ENCODE measurements at regions not wholly inside any gene's neighbourhood (a gene's known extent, or its start where the extent isn't known, plus 50 kb on each side); places are given as distances from the start of the nearest gene placed in this dataset.

DNA sequence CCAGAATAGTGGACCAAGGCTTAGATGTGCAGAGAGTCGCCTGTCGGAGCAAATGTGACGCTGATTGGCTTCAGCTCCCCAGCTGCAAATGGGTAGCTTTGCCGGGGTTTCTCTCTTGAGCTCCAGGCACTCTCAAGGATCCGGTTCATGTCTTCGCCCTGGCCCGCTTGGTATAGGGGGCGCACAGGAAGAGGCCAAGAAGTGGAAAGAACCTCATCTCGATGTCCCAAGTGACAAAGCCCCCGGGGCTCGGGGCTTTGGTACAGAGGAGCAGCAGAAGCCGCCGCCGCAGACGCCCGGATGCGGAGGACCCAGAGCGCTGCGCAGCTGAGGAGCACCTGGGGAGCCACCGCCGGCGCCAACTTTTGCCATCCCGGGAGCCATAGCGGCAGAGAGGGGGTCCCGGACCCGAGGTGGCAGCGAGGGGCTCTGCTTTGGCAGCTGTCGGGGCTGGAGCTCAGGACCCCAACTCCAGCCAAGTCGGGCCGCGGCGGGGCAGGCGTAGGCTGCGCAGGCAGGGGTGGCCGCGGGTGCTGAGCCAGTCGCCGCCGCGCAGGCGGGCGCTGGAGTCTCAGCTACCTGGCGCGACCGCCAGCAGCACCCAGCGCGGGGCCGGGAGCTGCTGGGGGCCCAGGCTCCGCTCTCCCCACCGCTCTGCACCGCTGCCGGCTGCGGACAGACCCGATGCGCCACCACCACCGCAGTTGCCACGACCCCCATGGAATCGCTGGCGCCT lies 466.6 kb downstream of the XPNPEP1 start:
- no peak overlapping the region for H3K27ac ChIP-seq (ENCODE audit: low read depth, low read length, severe bottlenecking)
- WGBS, 2 experiments (ENCODE audit: insufficient coverage in 2 of 2) = 19 to 22% methylated on average over 38 to 52 of the region's 59 CpGs
- peak overlapping the region; percentile 42 for H3K4me3 ChIP-seq (ENCODE audit: extremely low read depth, insufficient read depth, low read length, poor library complexity, severe bottlenecking)
- peaks cover 3% of the 10 kb centered on the region for H3K9me3 ChIP-seq (ENCODE audit: control insufficient read depth, low read length)
- no peaks in the 10 kb centered on the region for H3K4me1 ChIP-seq (ENCODE audit: control insufficient read depth, insufficient read depth, low read length, poor library complexity, severe bottlenecking)
- no peaks in the 10 kb centered on the region for H3K36me3 ChIP-seq (ENCODE audit: control insufficient read depth, insufficient read depth, low read length)

GRCh38 chr10:109454691-109455090 lies 468.6 kb downstream of the XPNPEP1 start:
- no peaks in the 10 kb centered on the region for H3K36me3 ChIP-seq (ENCODE audit: control insufficient read depth, insufficient read depth, low read length)
- WGBS, 2 experiments (ENCODE audit: insufficient coverage in 2 of 2) = 60% methylated on average over 1 of the region's 1 CpG; no CpG with 5 or more reads in 1 of the 2 experiments
- no peak overlapping the region for H3K4me3 ChIP-seq (ENCODE audit: extremely low read depth, insufficient read depth, low read length, poor library complexity, severe bottlenecking)
- peaks cover 3% of the 10 kb centered on the region for H3K4me1 ChIP-seq (ENCODE audit: control insufficient read depth, insufficient read depth, low read length, poor library complexity, severe bottlenecking)
- no peak overlapping the region for H3K27ac ChIP-seq (ENCODE audit: low read depth, low read length, severe bottlenecking)
- H3K9me3 ChIP-seq (ENCODE audit: control insufficient read depth, low read length) = no peaks in the 10 kb centered on the region

GRCh38 chr10:109451879-109452278 lies 471.4 kb downstream of the XPNPEP1 start:
- Histone ChIP-seq H3K9me3 (ENCODE audit: control insufficient read depth, low read length) (no peaks in the 10 kb centered on the region), H3K4me3 (ENCODE audit: extremely low read depth, insufficient read depth, low read length, poor library complexity, severe bottlenecking) (no peak overlapping the region), H3K27ac (ENCODE audit: low read depth, low read length, severe bottlenecking) (no peak overlapping the region), H3K36me3 (ENCODE audit: control insufficient read depth, insufficient read depth, low read length) (no peaks in the 10 kb centered on the region), H3K4me1 (ENCODE audit: control insufficient read depth, insufficient read depth, low read length, poor library complexity, severe bottlenecking) (peaks cover 3% of the 10 kb centered on the region)
- WGBS, 2 experiments (ENCODE audit: insufficient coverage in 2 of 2) = 80 to 83% methylated on average over 1 of the region's 2 CpGs

GRCh38 chr10:109450702-109451101 lies 472.6 kb downstream of the XPNPEP1 start:
- peaks cover 3% of the 10 kb centered on the region for H3K4me1 ChIP-seq (ENCODE audit: control insufficient read depth, insufficient read depth, low read length, poor library complexity, severe bottlenecking)
- H3K4me3 ChIP-seq (ENCODE audit: extremely low read depth, insufficient read depth, low read length, poor library complexity, severe bottlenecking) = no peak overlapping the region
- H3K36me3 ChIP-seq (ENCODE audit: control insufficient read depth, insufficient read depth, low read length) = no peaks in the 10 kb centered on the region
- no peak overlapping the region for H3K27ac ChIP-seq (ENCODE audit: low read depth, low read length, severe bottlenecking)
- H3K9me3 ChIP-seq (ENCODE audit: control insufficient read depth, low read length) = no peaks in the 10 kb centered on the region

- Histone ChIP-seq H3K9me3 (ENCODE audit: control insufficient read depth, low read length) (no peaks in the 10 kb centered on the region), H3K27ac (ENCODE audit: low read depth, low read length, severe bottlenecking) (no peak overlapping the region), H3K4me3 (ENCODE audit: extremely low read depth, insufficient read depth, low read length, poor library complexity, severe bottlenecking) (no peak overlapping the region), H3K36me3 (ENCODE audit: control insufficient read depth, insufficient read depth, low read length) (no peaks in the 10 kb centered on the region), H3K4me1 (ENCODE audit: control insufficient read depth, insufficient read depth, low read length, poor library complexity, severe bottlenecking) (peaks cover 8% of the 10 kb centered on the region)
Observed at GRCh38 chr10:109433434-109433833, 489.9 kb downstream of the XPNPEP1 start.

- Histone ChIP-seq H3K4me3 (ENCODE audit: extremely low read depth, insufficient read depth, low read length, poor library complexity, severe bottlenecking) (no peak overlapping the region), H3K36me3 (ENCODE audit: control insufficient read depth, insufficient read depth, low read length) (no peaks in the 10 kb centered on the region), H3K9me3 (ENCODE audit: control insufficient read depth, low read length) (no peaks in the 10 kb centered on the region), H3K4me1 (ENCODE audit: control insufficient read depth, insufficient read depth, low read length, poor library complexity, severe bottlenecking) (peaks cover 8% of the 10 kb centered on the region), H3K27ac (ENCODE audit: low read depth, low read length, severe bottlenecking) (no peak overlapping the region)
- WGBS, 2 experiments (ENCODE audit: insufficient coverage in 2 of 2) = 80 to 100% methylated on average over 1 to 2 of the region's 2 CpGs
Observed at GRCh38 chr10:109432281-109432680, 491.0 kb downstream of the XPNPEP1 start.

GRCh38 chr10:109430799-109431198 lies 492.5 kb downstream of the XPNPEP1 start:
- no peaks in the 10 kb centered on the region for H3K9me3 ChIP-seq (ENCODE audit: control insufficient read depth, low read length)
- no peak overlapping the region for H3K4me3 ChIP-seq (ENCODE audit: extremely low read depth, insufficient read depth, low read length, poor library complexity, severe bottlenecking)
- no peak overlapping the region for H3K27ac ChIP-seq (ENCODE audit: low read depth, low read length, severe bottlenecking)
- peaks cover 8% of the 10 kb centered on the region for H3K4me1 ChIP-seq (ENCODE audit: control insufficient read depth, insufficient read depth, low read length, poor library complexity, severe bottlenecking)
- 74 to 96% methylated on average over 2 of the region's 2 CpGs for WGBS, 2 experiments (ENCODE audit: insufficient coverage in 2 of 2)
- H3K36me3 ChIP-seq (ENCODE audit: control insufficient read depth, insufficient read depth, low read length) = no peaks in the 10 kb centered on the region

GRCh38 chr10:109430043-109430760 lies 493.1 kb downstream of the XPNPEP1 start:
- H3K4me1 ChIP-seq (ENCODE audit: control insufficient read depth, insufficient read depth, low read length, poor library complexity, severe bottlenecking) = peaks cover 8% of the 10 kb centered on the region
- no peak overlapping the region for H3K4me3 ChIP-seq (ENCODE audit: extremely low read depth, insufficient read depth, low read length, poor library complexity, severe bottlenecking)
- 91 to 92% methylated on average over 3 to 4 of the region's 6 CpGs for WGBS, 2 experiments (ENCODE audit: insufficient coverage in 2 of 2)
- H3K9me3 ChIP-seq (ENCODE audit: control insufficient read depth, low read length) = no peaks in the 10 kb centered on the region
- H3K27ac ChIP-seq (ENCODE audit: low read depth, low read length, severe bottlenecking) = peak overlapping the region; percentile 16
- no peaks in the 10 kb centered on the region for H3K36me3 ChIP-seq (ENCODE audit: control insufficient read depth, insufficient read depth, low read length)

GRCh38 chr10:109428775-109429491 lies 494.4 kb downstream of the XPNPEP1 start:
- Histone ChIP-seq H3K4me3 (ENCODE audit: extremely low read depth, insufficient read depth, low read length, poor library complexity, severe bottlenecking) (no peak overlapping the region), H3K27ac (ENCODE audit: low read depth, low read length, severe bottlenecking) (no peak overlapping the region), H3K9me3 (ENCODE audit: control insufficient read depth, low read length) (no peaks in the 10 kb centered on the region), H3K36me3 (ENCODE audit: control insufficient read depth, insufficient read depth, low read length) (no peaks in the 10 kb centered on the region), H3K4me1 (ENCODE audit: control insufficient read depth, insufficient read depth, low read length, poor library complexity, severe bottlenecking) (peaks cover 8% of the 10 kb centered on the region)
- WGBS, 2 experiments (ENCODE audit: insufficient coverage in 2 of 2) = 63 to 90% methylated on average over 1 to 2 of the region's 3 CpGs

DNA sequence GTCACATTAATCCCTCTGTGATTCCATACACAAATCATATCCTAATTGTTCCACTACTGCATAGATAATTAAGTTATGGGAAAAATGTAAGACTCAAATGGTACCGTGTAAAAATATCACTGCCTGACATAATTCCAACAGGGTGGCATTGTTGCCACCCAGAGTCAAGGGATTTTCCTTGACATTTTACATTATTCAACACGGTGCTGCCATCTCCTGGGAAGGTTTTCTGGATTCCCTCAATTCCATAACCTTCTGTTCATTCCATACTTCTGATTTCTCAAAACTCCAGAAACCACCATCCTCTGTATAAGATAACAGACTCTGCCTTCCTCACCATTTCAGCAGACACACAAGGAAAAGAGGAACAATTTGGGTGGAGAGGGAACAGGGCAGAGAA lies 495.9 kb downstream of the XPNPEP1 start:
- Histone ChIP-seq H3K4me1 (ENCODE audit: control insufficient read depth, insufficient read depth, low read length, poor library complexity, severe bottlenecking) (peaks cover 8% of the 10 kb centered on the region), H3K4me3 (ENCODE audit: extremely low read depth, insufficient read depth, low read length, poor library complexity, severe bottlenecking) (no peak overlapping the region), H3K9me3 (ENCODE audit: control insufficient read depth, low read length) (no peaks in the 10 kb centered on the region), H3K36me3 (ENCODE audit: control insufficient read depth, insufficient read depth, low read length) (no peaks in the 10 kb centered on the region), H3K27ac (ENCODE audit: low read depth, low read length, severe bottlenecking) (no peak overlapping the region)
- 85 to 100% methylated on average over 1 to 2 of the region's 2 CpGs for WGBS, 2 experiments (ENCODE audit: insufficient coverage in 2 of 2)

All from mesodermal cell (in vitro differentiated cells).